ENCODE measurements at regions not wholly inside any gene's neighbourhood (a gene's known extent, or its start where the extent isn't known, plus 50 kb on each side); places are given as distances from the start of the nearest gene placed in this dataset.
A peak's percentile ranks its signal among the peaks of the same experiment; 100 is the strongest.

DNA sequence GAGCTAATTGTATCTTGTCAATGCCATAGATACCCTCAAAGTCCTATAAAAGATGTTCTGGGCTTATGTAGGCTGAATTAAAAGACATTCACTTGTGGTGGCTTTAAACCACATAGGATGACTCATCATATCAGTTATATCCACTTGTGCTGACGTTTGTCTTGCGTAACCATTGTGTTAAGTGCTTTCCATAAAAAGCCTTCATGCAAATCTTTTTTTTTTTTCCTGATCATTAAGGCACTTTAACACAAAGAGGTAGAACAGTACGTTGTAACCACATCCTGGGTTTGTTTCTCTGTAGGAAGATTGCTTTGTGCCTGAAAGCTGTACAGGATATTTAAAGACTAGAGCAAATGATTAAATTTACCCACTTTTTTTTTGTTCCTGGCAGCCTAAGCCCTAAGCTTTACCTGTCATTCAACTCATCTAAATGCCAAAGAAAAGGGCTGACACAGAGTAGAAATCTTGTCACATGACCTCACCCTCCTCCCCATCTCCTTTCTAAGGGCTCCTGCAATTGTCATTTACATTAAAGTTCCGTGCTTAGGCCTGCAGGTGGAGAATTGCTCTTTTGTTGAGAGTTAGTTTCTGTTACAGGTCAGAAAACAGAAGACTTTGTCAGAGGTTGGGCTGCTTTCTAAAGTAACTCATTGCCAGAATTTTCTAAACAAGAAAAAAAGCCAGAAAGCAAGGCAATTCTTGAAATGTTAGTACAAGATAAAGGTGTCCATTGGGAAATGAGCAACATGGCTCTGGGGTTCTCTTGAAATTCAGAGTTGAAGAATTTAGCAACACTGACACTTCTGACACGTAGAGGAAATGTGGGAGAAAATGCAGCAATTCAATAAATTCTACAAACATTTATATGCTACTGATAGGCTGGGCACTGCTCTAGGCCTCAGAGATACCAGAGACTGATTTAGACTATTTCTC, 555.6 kb downstream of the PPARGC1A start:
- ATAC-seq, result peak; percentile 39 to 57 (median 55)
- H3K27ac Mint-ChIP-seq, result no peak overlapping the region
- Histone ChIP-seq H3K36me3 (ENCODE audit: control insufficient read depth, insufficient read depth, low read length) (no peaks in the 10 kb centered on the region), H3K4me1 (ENCODE audit: control insufficient read depth, insufficient read depth, low read length) (no peaks in the 10 kb centered on the region), H3K27ac (ENCODE audit: low read length) (no peak overlapping the region), H3K4me3 (ENCODE audit: low read length) (no peak overlapping the region), H3K27me3 (ENCODE audit: control insufficient read depth, insufficient read depth, low read length) (no peaks in the 10 kb centered on the region), H3K9me3 (ENCODE audit: control insufficient read depth, insufficient read depth, low read length) (no peaks in the 10 kb centered on the region)
- H3K4me1 Mint-ChIP-seq, result peaks cover 0 to 7% of the 10 kb centered on the region in 2 donors
- H3K27me3 Mint-ChIP-seq (ENCODE audit: low read depth in 2 of 2), result no peaks in the 10 kb centered on the region
- H3K36me3 Mint-ChIP-seq, result peaks cover 9% of the 10 kb centered on the region
- intact Hi-C loops (cut with micrococcal nuclease), result no loop called here
- 4% methylated on average over 3 of the region's 5 CpGs for WGBS (ENCODE audit: insufficient coverage)
- peaks cover 8 to 11% of the 10 kb centered on the region in 2 donors for H3K9me3 Mint-ChIP-seq
- peak in 1 of 2 donors; percentile 79 for DNase-seq
- TF ChIP-seq, protein P1, sequence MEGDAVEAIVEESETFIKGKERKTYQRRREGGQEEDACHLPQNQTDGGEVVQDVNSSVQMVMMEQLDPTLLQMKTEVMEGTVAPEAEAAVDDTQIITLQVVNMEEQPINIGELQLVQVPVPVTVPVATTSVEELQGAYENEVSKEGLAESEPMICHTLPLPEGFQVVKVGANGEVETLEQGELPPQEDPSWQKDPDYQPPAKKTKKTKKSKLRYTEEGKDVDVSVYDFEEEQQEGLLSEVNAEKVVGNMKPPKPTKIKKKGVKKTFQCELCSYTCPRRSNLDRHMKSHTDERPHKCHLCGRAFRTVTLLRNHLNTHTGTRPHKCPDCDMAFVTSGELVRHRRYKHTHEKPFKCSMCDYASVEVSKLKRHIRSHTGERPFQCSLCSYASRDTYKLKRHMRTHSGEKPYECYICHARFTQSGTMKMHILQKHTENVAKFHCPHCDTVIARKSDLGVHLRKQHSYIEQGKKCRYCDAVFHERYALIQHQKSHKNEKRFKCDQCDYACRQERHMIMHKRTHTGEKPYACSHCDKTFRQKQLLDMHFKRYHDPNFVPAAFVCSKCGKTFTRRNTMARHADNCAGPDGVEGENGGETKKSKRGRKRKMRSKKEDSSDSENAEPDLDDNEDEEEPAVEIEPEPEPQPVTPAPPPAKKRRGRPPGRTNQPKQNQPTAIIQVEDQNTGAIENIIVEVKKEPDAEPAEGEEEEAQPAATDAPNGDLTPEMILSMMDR (IDR thresholded peaks at IDR 0.05), result no peak
- no peak overlapping the region for H3K4me3 Mint-ChIP-seq

DNA sequence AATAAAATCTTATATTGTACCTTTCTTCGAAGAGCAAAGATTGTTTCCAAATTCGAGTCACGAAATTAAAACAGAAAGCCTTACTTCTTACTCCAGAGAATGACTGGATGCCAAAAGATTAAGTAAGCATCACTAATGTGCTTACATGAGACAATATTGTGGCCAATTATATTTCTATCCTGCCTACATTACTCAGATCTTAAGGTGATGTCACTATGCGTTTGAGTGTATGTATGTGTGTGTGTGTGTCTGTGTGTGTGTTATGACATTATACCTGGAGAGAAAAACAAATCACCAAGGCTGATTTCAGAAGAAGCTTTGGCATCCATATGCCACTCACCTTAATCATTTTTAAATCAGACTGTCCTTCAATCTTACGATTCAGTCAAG, 556.3 kb downstream of the PPARGC1A start:
- Histone ChIP-seq H3K9me3 (ENCODE audit: control insufficient read depth, insufficient read depth, low read length) (no peaks in the 10 kb centered on the region), H3K27me3 (ENCODE audit: control insufficient read depth, insufficient read depth, low read length) (no peaks in the 10 kb centered on the region), H3K4me1 (ENCODE audit: control insufficient read depth, insufficient read depth, low read length) (no peaks in the 10 kb centered on the region), H3K4me3 (ENCODE audit: low read length) (no peak overlapping the region), H3K27ac (ENCODE audit: low read length) (no peak overlapping the region), H3K36me3 (ENCODE audit: control insufficient read depth, insufficient read depth, low read length) (no peaks in the 10 kb centered on the region)
- TF ChIP-seq, protein P1 (IDR thresholded peaks at IDR 0.05), result no peak
- Mint-ChIP-seq H3K9me3 (peaks cover 6 to 8% of the 10 kb centered on the region in 2 donors), H3K36me3 (peaks cover 9% of the 10 kb centered on the region), H3K4me3 (no peak overlapping the region), H3K27ac (no peak overlapping the region), H3K27me3 (ENCODE audit: low read depth in 2 of 2) (no peaks in the 10 kb centered on the region), H3K4me1 (peaks cover 0 to 7% of the 10 kb centered on the region in 2 donors)
- WGBS (ENCODE audit: insufficient coverage), result 81% methylated on average over 4 of the region's 5 CpGs
- intact Hi-C loops (cut with micrococcal nuclease), result no loop called here
- DNase-seq, result no peak
- peak in 2 of 3 donors; percentile 9 to 14 for ATAC-seq

DNA sequence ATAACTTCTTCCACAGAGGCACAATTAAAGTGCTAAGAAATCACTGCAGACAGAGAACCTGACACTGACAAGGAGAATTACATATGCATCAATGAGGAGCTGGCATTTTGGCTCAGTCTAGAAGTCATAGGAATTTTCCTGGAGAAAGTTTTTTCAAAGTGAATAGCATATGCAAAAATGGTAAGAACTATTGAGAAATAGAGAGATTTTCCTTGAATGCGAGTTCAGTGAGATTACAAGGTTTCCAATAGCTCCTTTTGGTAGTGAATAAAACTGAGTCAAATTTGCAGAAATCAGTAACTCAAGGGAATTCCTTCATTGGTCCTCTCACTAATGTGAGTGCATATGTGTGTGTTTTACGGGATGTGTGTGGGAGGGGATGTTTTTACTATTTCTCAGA, 557.5 kb downstream of the PPARGC1A start:
- Mint-ChIP-seq H3K27ac (no peak overlapping the region), H3K27me3 (ENCODE audit: low read depth in 2 of 2) (no peaks in the 10 kb centered on the region), H3K36me3 (no peaks in the 10 kb centered on the region), H3K9me3 (peaks cover 2 to 6% of the 10 kb centered on the region in 2 donors), H3K4me3 (no peak overlapping the region), H3K4me1 (peaks cover 0 to 7% of the 10 kb centered on the region in 2 donors)
- TF ChIP-seq, protein P1 (IDR thresholded peaks at IDR 0.05), result no peak
- 90% methylated on average over 1 of the region's 2 CpGs for WGBS (ENCODE audit: insufficient coverage)
- Histone ChIP-seq H3K4me3 (ENCODE audit: low read length) (no peak overlapping the region), H3K4me1 (ENCODE audit: control insufficient read depth, insufficient read depth, low read length) (no peaks in the 10 kb centered on the region), H3K27ac (ENCODE audit: low read length) (no peak overlapping the region), H3K36me3 (ENCODE audit: control insufficient read depth, insufficient read depth, low read length) (no peaks in the 10 kb centered on the region), H3K9me3 (ENCODE audit: control insufficient read depth, insufficient read depth, low read length) (no peaks in the 10 kb centered on the region), H3K27me3 (ENCODE audit: control insufficient read depth, insufficient read depth, low read length) (no peaks in the 10 kb centered on the region)
- intact Hi-C loops (cut with micrococcal nuclease), result no loop called here
- DNase-seq, result no peak
- no peak for ATAC-seq

Measured in natural killer cell (primary cell).